GM12878 (cell line): ENCODE measurements at regions not wholly inside any gene's neighbourhood (a gene's known extent, or its start where the extent isn't known, plus 50 kb on each side); places are given as distances from the start of the nearest gene placed in this dataset.

Experiments
- ATAC-seq: fragments of 200-7000 bp; cut with Tn5 transposase; 3 replicates; pipeline ENCODE4 v1.9.1; 2020; ENCODE audit warnings: mild to moderate bottlenecking, moderate library complexity
- BruUV-seq: library from RNA; stranded (reverse); fragments of 400-500 nt; replicated peaks from 2 replicates; lab custom pipeline; 2021; lab: Mats Ljungman, UMichigan
- CTCF ChIA-PET: fragments of 300-600 bp; sonication (Branson Sonifier 250); formaldehyde crosslinking; extraction: SDS; loops from one replicate; lab custom pipeline; 2021; ENCODE audit warnings: inconsistent platforms; lab: Yijun Ruan, JAX
- POLR2A ChIA-PET: fragments of 350-600 bp; formaldehyde crosslinking; extraction: SDS; loops from one replicate; lab custom pipeline; 2021; ENCODE audit warnings: inconsistent platforms; lab: Charles Lee
- RAD21 ChIA-PET: fragments of 300-600 bp; sonication (Branson Sonifier 250); formaldehyde crosslinking; loops from one replicate; lab custom pipeline; 2023; ENCODE audit warnings: antibody characterized with exemption; ENCODE audit not compliant: unreplicated experiment; lab: Charles Lee
- SMC1A ChIA-PET: fragments of 300-600 bp; sonication (Branson Sonifier 250); formaldehyde crosslinking; loops from one replicate; lab custom pipeline; 2023; ENCODE audit not compliant: unreplicated experiment, uncharacterized antibody; lab: Charles Lee
- DNase-seq: peaks from one replicate; pipeline ENCODE4 v3.0.0-alpha.2; 2011; ENCODE audit warnings: low read depth, low spot score
- FAIRE-seq: peaks from 3 replicates; lab custom pipeline; 2011; peaks lifted over from hg19 to GRCh38; lab: Jason Lieb, UNC
- H2AFZ ChIP-seq: 2 replicates; pipeline ENCODE4 v1.6.0; 2011; ENCODE audit warnings: low read depth, low read length, control low read depth; ENCODE audit not compliant: control insufficient read depth
- H3K27ac ChIP-seq: 2 replicates; pipeline ENCODE4 v1.5.1; 2011; ENCODE audit warnings: control low read depth; ENCODE audit not compliant: control insufficient read depth, insufficient read depth
- H3K27me3 ChIP-seq, 2 experiments: replicated peaks in 1 of 2; 2 replicates each; pipeline versions ENCODE4 v1.6.0 to v1.6.1; 2011; ENCODE audit warnings: low read length in 1 of 2; ENCODE audit not compliant: control insufficient read depth in 2 of 2, insufficient read depth in 2 of 2
- H3K36me3 ChIP-seq, 2 experiments: 2 replicates each; pipeline ENCODE4 v1.5.1; 2011; ENCODE audit warnings: low read length in 1 of 2; ENCODE audit not compliant: control insufficient read depth in 2 of 2, insufficient read depth in 2 of 2
- H3K4me1 ChIP-seq: 2 replicates; pipeline ENCODE4 v1.6.1; 2011; ENCODE audit warnings: mild to moderate bottlenecking, low read length, moderate library complexity, mixed read lengths; ENCODE audit not compliant: control insufficient read depth, insufficient read depth
- H3K4me2 ChIP-seq: 2 replicates; pipeline ENCODE4 v1.6.0; 2011; ENCODE audit warnings: control low read depth; ENCODE audit not compliant: control insufficient read depth, insufficient read depth
- H3K4me3 ChIP-seq: fragments of 200-600 bp; sonication (generic); 2 replicates; pipeline ENCODE4 v1.5.1; 2016
- H3K79me2 ChIP-seq: 2 replicates; pipeline ENCODE4 v1.6.0; 2011; ENCODE audit warnings: low read length; ENCODE audit not compliant: control insufficient read depth, insufficient read depth
- H3K9ac ChIP-seq: 2 replicates; pipeline ENCODE4 v1.8.0; 2011; ENCODE audit warnings: low read length, control low read depth, mixed read lengths; ENCODE audit not compliant: control insufficient read depth, insufficient read depth
- H3K9me3 ChIP-seq: replicated peaks from 3 replicates; pipeline ENCODE4 v1.5.1; 2011; ENCODE audit warnings: mild to moderate bottlenecking, low read length; ENCODE audit not compliant: control insufficient read depth, insufficient read depth
- H4K20me1 ChIP-seq: 2 replicates; pipeline ENCODE4 v1.6.0; 2011; ENCODE audit not compliant: control insufficient read depth, insufficient read depth
- CBFB ChIP-seq: IDR thresholded peaks from 2 replicates; pipeline ENCODE4 v1.6.1; 2016; ENCODE audit warnings: antibody characterized with exemption, low read depth
- IKZF1 ChIP-seq: fragments of 450-650 bp; conservative IDR thresholded peaks from 2 replicates; pipeline ENCODE4 v1.6.1; 2017; ENCODE audit warnings: antibody characterized with exemption, mild to moderate bottlenecking
- IKZF2 ChIP-seq, 2 experiments: fragments of 450-650 bp; IDR thresholded peaks; 2 replicates each; pipeline ENCODE4 v1.6.1; 2017; ENCODE audit warnings: mild to moderate bottlenecking in 2 of 2, moderate library complexity in 2 of 2
- IRF3 ChIP-seq: fragments of 450-650 bp; IDR thresholded peaks from 2 replicates; pipeline ENCODE4 v1.6.1; 2014; ENCODE audit warnings: mild to moderate bottlenecking
- MEF2A ChIP-seq: IDR thresholded peaks from 2 replicates; pipeline ENCODE4 v1.6.1; 2011; ENCODE audit warnings: low read depth, mild to moderate bottlenecking, low read length, moderate library complexity; ENCODE audit not compliant: insufficient read depth
- NR2C1 ChIP-seq: fragments of 450-650 bp; IDR thresholded peaks from 2 replicates; pipeline ENCODE4 v1.6.1; 2017; ENCODE audit warnings: antibody characterized with exemption, mild to moderate bottlenecking, moderate library complexity
- PKNOX1 ChIP-seq: fragments of 450-650 bp; IDR thresholded peaks from 2 replicates; pipeline ENCODE4 v1.6.1; 2016; ENCODE audit warnings: mild to moderate bottlenecking
- POLR2AphosphoS5 ChIP-seq: IDR thresholded peaks from 2 replicates; pipeline ENCODE4 v1.6.1; 2011; ENCODE audit warnings: mild to moderate bottlenecking, low read length, inconsistent platforms
- RAD51 ChIP-seq: fragments of 450-650 bp; IDR thresholded peaks from 2 replicates; pipeline ENCODE4 v1.6.1; 2016; ENCODE audit warnings: moderate library complexity, mild to moderate bottlenecking, inconsistent platforms
- RCOR1 ChIP-seq: conservative IDR thresholded peaks from 2 replicates; pipeline ENCODE4 v1.6.1; 2012; ENCODE audit warnings: low read depth, low read length, improper control_type of control experiment
- RELB ChIP-seq: fragments of 450-650 bp; IDR thresholded peaks from 2 replicates; pipeline ENCODE4 v1.6.1; 2017; ENCODE audit warnings: low read depth, mild to moderate bottlenecking, moderate library complexity
- RUNX3 ChIP-seq: IDR thresholded peaks from 2 replicates; pipeline ENCODE4 v1.6.1; 2012; ENCODE audit warnings: low read length, inconsistent platforms
- SIN3A ChIP-seq: IDR thresholded peaks from 2 replicates; pipeline ENCODE4 v1.6.1; 2012; ENCODE audit warnings: low read depth, low read length, improper control_type of control experiment
- ZZZ3 ChIP-seq: IDR thresholded peaks from 2 replicates; pipeline ENCODE4 v1.6.1; 2011; ENCODE audit warnings: low read depth; ENCODE audit not compliant: control insufficient read depth, insufficient read length
- WGBS: methylation state at CpG from one replicate; pipeline ENCODE4 v1.1.6; 2016; ENCODE audit warnings: low lambda C conversion rate; ENCODE audit not compliant: insufficient replicate concordance, insufficient coverage; ENCODE audit errors: missing lambda C conversion rate; 5-methylcytosine and 5-hydroxymethylcytosine counted together
- in situ Hi-C: fragments of 300-500 bp; cut with MboI; formaldehyde crosslinking; loops from 9 replicates; pipeline ENCODE4 v1.14.3; 2018; ENCODE audit warnings: mixed read lengths
- intact Hi-C: fragments of 100-400 bp; cut with micrococcal nuclease; formaldehyde crosslinking; loops from one replicate; pipeline ENCODE4 v1.14.2; 2022; ENCODE audit not compliant: unreplicated experiment
- TF ChIP-seq, protein P1 (sequence below): fragments of 150-350 bp; IDR thresholded peaks from 2 replicates; pipeline ENCODE4 v1.6.1; 2014; ENCODE audit warnings: mild to moderate bottlenecking, low read depth, low read length

GRCh38 chr15:37791693-37792092 is 142.7 kb upstream of the TMCO5A start:
- Histone ChIP-seq H3K9me3 (no peaks in the 10 kb centered on the region), H4K20me1 (no peaks in the 10 kb centered on the region), H3K27me3 (0 out of 4 replicates have a peak, but pooled peaks cover 0 to 2% of the 10 kb centered on the region in 2 experiments), H3K4me1 (no peaks in the 10 kb centered on the region), H3K36me3 (no peaks in the 10 kb centered on the region), H3K79me2 (no peaks in the 10 kb centered on the region), H3K27ac (no peak overlapping the region), H3K4me2 (no peak overlapping the region), H3K4me3 (no peak overlapping the region), H2AFZ (no peak overlapping the region), H3K9ac (no peak overlapping the region)
- ChIA-PET POLR2A (no interaction called here), SMC1A (no interaction called here), CTCF (no interaction called here), RAD21 (no interaction called here)
- ATAC-seq (no peak), FAIRE-seq (no peak), DNase-seq (no peak)
- in situ Hi-C loops (no loop called here), intact Hi-C loops (no loop called here)
- TF ChIP-seq CBFB, result no peak
- no peak for TF ChIP-seq IKZF1
- TF ChIP-seq RELB, result no peak
- TF ChIP-seq POLR2AphosphoS5, result no peak
- 0% methylated on average over 3 of the region's 3 CpGs for WGBS
- BruUV-seq, result no TSS peak

DNA sequence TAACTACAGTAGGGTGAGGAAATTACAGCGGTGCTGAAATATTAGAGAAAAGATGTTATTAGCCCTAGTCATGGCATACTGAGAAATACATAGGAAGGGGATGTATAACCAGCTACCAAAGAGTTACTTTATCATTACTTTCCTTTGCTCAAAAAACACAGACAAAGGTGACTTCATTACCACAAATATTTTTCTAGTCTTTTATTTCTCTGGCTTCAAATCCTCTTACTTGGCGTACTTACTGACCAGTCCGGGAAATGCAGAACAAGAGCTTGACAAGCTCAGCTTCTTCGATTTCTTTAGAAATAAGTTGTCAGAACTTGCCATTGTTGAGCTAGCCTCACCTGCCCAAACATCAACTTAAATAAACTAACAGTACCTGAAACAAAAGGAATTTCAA is 142.1 kb upstream of the TMCO5A start:
- ChIA-PET RAD21 (no interaction called here), CTCF (no interaction called here), POLR2A (no interaction called here), SMC1A (no interaction called here)
- H3K36me3 ChIP-seq, result no peaks in the 10 kb centered on the region
- H3K4me2 ChIP-seq, result no peak overlapping the region
- no peaks in the 10 kb centered on the region for H4K20me1 ChIP-seq
- no peak overlapping the region for H2AFZ ChIP-seq
- intact Hi-C loops (no loop called here), in situ Hi-C loops (no loop called here)
- H3K4me1 ChIP-seq, result no peaks in the 10 kb centered on the region
- 61% methylated on average over 4 of the region's 4 CpGs for WGBS
- H3K9ac ChIP-seq, result no peak overlapping the region
- 0 out of 4 replicates have a peak, but pooled peaks cover 0 to 2% of the 10 kb centered on the region in 2 experiments for H3K27me3 ChIP-seq
- FAIRE-seq (no peak), ATAC-seq (no peak), DNase-seq (no peak)
- BruUV-seq, result no TSS peak
- no peak overlapping the region for H3K4me3 ChIP-seq
- no peaks in the 10 kb centered on the region for H3K9me3 ChIP-seq
- no peak overlapping the region for H3K27ac ChIP-seq
- H3K79me2 ChIP-seq, result no peaks in the 10 kb centered on the region
- TF ChIP-seq PKNOX1 (no peak), IRF3 (no peak), SIN3A (no peak), IKZF1 (no peak), NR2C1 (no peak), RAD51 (no peak), ZZZ3 (no peak), RUNX3 (no peak), MEF2A (no peak), RCOR1 (no peak), IKZF2 (IDR thresholded peaks at IDR 0.05) (no peak)
- TF ChIP-seq, protein P1, sequence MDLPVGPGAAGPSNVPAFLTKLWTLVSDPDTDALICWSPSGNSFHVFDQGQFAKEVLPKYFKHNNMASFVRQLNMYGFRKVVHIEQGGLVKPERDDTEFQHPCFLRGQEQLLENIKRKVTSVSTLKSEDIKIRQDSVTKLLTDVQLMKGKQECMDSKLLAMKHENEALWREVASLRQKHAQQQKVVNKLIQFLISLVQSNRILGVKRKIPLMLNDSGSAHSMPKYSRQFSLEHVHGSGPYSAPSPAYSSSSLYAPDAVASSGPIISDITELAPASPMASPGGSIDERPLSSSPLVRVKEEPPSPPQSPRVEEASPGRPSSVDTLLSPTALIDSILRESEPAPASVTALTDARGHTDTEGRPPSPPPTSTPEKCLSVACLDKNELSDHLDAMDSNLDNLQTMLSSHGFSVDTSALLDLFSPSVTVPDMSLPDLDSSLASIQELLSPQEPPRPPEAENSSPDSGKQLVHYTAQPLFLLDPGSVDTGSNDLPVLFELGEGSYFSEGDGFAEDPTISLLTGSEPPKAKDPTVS, result no peak
